Liver (tissue), 8 donors: ENCODE measurements at regions not wholly inside any gene's neighbourhood (a gene's known extent, or its start where the extent isn't known, plus 50 kb on each side); places are given as distances from the start of the nearest gene placed in this dataset.

Source experiments
- DNase-seq: peaks from one replicate; pipeline ENCODE4 v3.0.0-alpha.2; 2017; ENCODE audit warnings: low spot score
- H3K27ac ChIP-seq, 2 donors: one replicate each; pipeline ENCODE4 v1.7.0; 2013; ENCODE audit warnings: inconsistent platforms in 2 of 2, low read length in 2 of 2, control low read depth in 1 of 2, low read depth in 1 of 2, mild to moderate bottlenecking in 1 of 2
- H3K27me3 ChIP-seq, 4 donors: one replicate each; pipeline versions ENCODE4 v1.6.1 to v1.7.0; 2013; ENCODE audit warnings: low read length in 3 of 4, inconsistent platforms in 1 of 4, mild to moderate bottlenecking in 1 of 4, moderate library complexity in 1 of 4; ENCODE audit not compliant: control insufficient read depth in 4 of 4, insufficient read depth in 4 of 4
- H3K36me3 ChIP-seq, 4 donors: one replicate each; pipeline versions ENCODE4 v1.6.1 to v1.7.0; 2013; ENCODE audit warnings: low read length in 3 of 4, mild to moderate bottlenecking in 3 of 4, low read depth in 1 of 4, moderate library complexity in 1 of 4; ENCODE audit not compliant: control insufficient read depth in 4 of 4, insufficient read depth in 3 of 4
- H3K4me1 ChIP-seq, 4 donors: one replicate each; pipeline versions ENCODE4 v1.6.1 to v1.7.0; 2013; ENCODE audit warnings: low read length in 3 of 4, mild to moderate bottlenecking in 3 of 4, moderate library complexity in 1 of 4; ENCODE audit not compliant: control insufficient read depth in 4 of 4, insufficient read depth in 4 of 4
- H3K4me3 ChIP-seq, 3 donors: one replicate each; pipeline versions ENCODE4 v1.6.1 to v1.7.0; 2013; ENCODE audit warnings: low read length in 3 of 3, control low read depth in 1 of 3, low read depth in 1 of 3, mild to moderate bottlenecking in 1 of 3
- H3K9ac ChIP-seq, 2 donors: one replicate each; pipeline ENCODE4 v1.7.0; 2013; ENCODE audit warnings: low read length in 2 of 2, mild to moderate bottlenecking in 2 of 2, moderate library complexity in 2 of 2, control low read depth in 1 of 2, low read depth in 1 of 2
- H3K9me3 ChIP-seq, 4 donors: one replicate each; pipeline versions ENCODE4 v1.6.1 to v1.7.0; 2013; ENCODE audit warnings: low read length in 3 of 4; ENCODE audit not compliant: control insufficient read depth in 4 of 4
- ATF3 ChIP-seq: IDR thresholded peaks from 2 replicates; pipeline ENCODE4 v1.6.1; 2016; ENCODE audit warnings: antibody characterized with exemption
- CTCF ChIP-seq: fragments of 150-350 bp; IDR thresholded peaks from 2 replicates; pipeline ENCODE4 v1.5.1; 2017; ENCODE audit warnings: improper control_type of control experiment, low read depth, low read length; ENCODE audit not compliant: missing input control
- EGR1 ChIP-seq, 2 donors: IDR thresholded peaks; 2 replicates each; pipeline ENCODE4 v1.6.1; 2016 to 2018; ENCODE audit warnings: antibody characterized with exemption in 2 of 2, low read depth in 2 of 2
- FOXA1 ChIP-seq: IDR thresholded peaks from 2 replicates; pipeline ENCODE4 v1.6.1; 2016; ENCODE audit warnings: antibody characterized with exemption
- FOXA2 ChIP-seq: IDR thresholded peaks from 2 replicates; pipeline ENCODE4 v1.6.1; 2016; ENCODE audit warnings: antibody characterized with exemption
- GABPA ChIP-seq, 2 donors: IDR thresholded peaks in 1 of 2; conservative IDR thresholded peaks in 1 of 2; 2 replicates each; pipeline ENCODE4 v1.6.1; 2016; ENCODE audit warnings: antibody characterized with exemption in 2 of 2, mild to moderate bottlenecking in 1 of 2, moderate library complexity in 1 of 2
- HNF4A ChIP-seq, 2 donors: conservative IDR thresholded peaks; 2 replicates each; pipeline ENCODE4 v1.6.1; 2016; ENCODE audit warnings: antibody characterized with exemption in 2 of 2, mild to moderate bottlenecking in 2 of 2
- MAX ChIP-seq: IDR thresholded peaks from 2 replicates; pipeline ENCODE4 v1.6.1; 2016; ENCODE audit warnings: antibody characterized with exemption
- NR2F2 ChIP-seq: IDR thresholded peaks from 2 replicates; pipeline ENCODE4 v1.6.1; 2016; ENCODE audit warnings: antibody characterized with exemption
- RXRA ChIP-seq, 2 donors: IDR thresholded peaks; 2 replicates each; pipeline ENCODE4 v1.6.1; 2017 to 2018; ENCODE audit warnings: antibody characterized with exemption in 2 of 2, mild to moderate bottlenecking in 1 of 2
- SP1 ChIP-seq: IDR thresholded peaks from 2 replicates; pipeline ENCODE4 v1.6.1; 2018; ENCODE audit warnings: antibody characterized with exemption, mild to moderate bottlenecking
- TAF1 ChIP-seq: conservative IDR thresholded peaks from 2 replicates; pipeline ENCODE4 v1.6.1; 2016; ENCODE audit warnings: antibody characterized with exemption, mild to moderate bottlenecking
- YY1 ChIP-seq: IDR thresholded peaks from 2 replicates; pipeline ENCODE4 v1.6.1; 2016; ENCODE audit warnings: antibody characterized with exemption, mild to moderate bottlenecking
- ZBTB33 ChIP-seq: IDR thresholded peaks from 2 replicates; pipeline ENCODE4 v1.6.1; 2016; ENCODE audit warnings: antibody characterized with exemption
- WGBS: extraction: QIAGEN DNeasy Blood & Tissue Kit; methylation state at CpG from one replicate; pipeline ENCODE4 v1.1.7; 2013; 5-methylcytosine and 5-hydroxymethylcytosine counted together
- donor health status: healthy.
- donor health status: healthy.
- donor health status: healthy.
- donor health status: healthy.
- donor health status: healthy.

- Histone ChIP-seq H3K4me1 (peaks cover 8 to 44% (median 28%) of the 10 kb centered on the region in 4 donors), H3K27me3 (no peaks in the 10 kb centered on the region), H3K9me3 (no peaks in the 10 kb centered on the region), H3K4me3 (no peak overlapping the region), H3K9ac (no peak overlapping the region), H3K36me3 (no peaks in the 10 kb centered on the region), H3K27ac (no peak overlapping the region)
- no peak for TF ChIP-seq HNF4A (conservative IDR thresholded peaks at IDR 0.05)
- no peak for TF ChIP-seq ZBTB33
- no peak for TF ChIP-seq SP1
- no peak for TF ChIP-seq GABPA (IDR thresholded peaks at IDR 0.05 in 1 of 2, conservative IDR thresholded peaks at IDR 0.05 in 1 of 2)
- no peak for TF ChIP-seq EGR1 (IDR thresholded peaks at IDR 0.05; ENCODE audit: low read depth in 2 of 2)
- TF ChIP-seq YY1: no peak
- no peak for TF ChIP-seq NR2F2
- DNase-seq: no peak
- WGBS: 93% methylated on average over 19 of the region's 19 CpGs
These were observed 275.7 kb downstream of the SHQ1 start for GRCh38 chr3:72572489-72573007.

- Histone ChIP-seq H3K9me3 (no peaks in the 10 kb centered on the region), H3K36me3 (no peaks in the 10 kb centered on the region), H3K27me3 (no peaks in the 10 kb centered on the region), H3K4me1 (peaks cover 8 to 48% (median 32%) of the 10 kb centered on the region in 4 donors), H3K4me3 (no peak overlapping the region), H3K27ac (peak overlapping the region; percentile 56 to 58), H3K9ac (no peak overlapping the region)
- 70% methylated on average over 13 of the region's 13 CpGs for WGBS
- no peak for DNase-seq
- TF ChIP-seq SP1 (peak; percentile 67), NR2F2 (no peak), TAF1 (peak; percentile 23), FOXA2 (peak; percentile 52), RXRA (IDR thresholded peaks at IDR 0.05) (peak; percentile 13 to 39), HNF4A (conservative IDR thresholded peaks at IDR 0.05) (peak; percentile 16 to 42), GABPA (IDR thresholded peaks at IDR 0.05 in 1 of 2, conservative IDR thresholded peaks at IDR 0.05 in 1 of 2) (peak in 1 of 2 donors; percentile 42), ZBTB33 (no peak), FOXA1 (peak; percentile 6), MAX (no peak), ATF3 (no peak), YY1 (no peak), CTCF (no peak), EGR1 (IDR thresholded peaks at IDR 0.05; ENCODE audit: low read depth in 2 of 2) (peak; percentile 35 to 61)
These were observed 276.6 kb downstream of the SHQ1 start for GRCh38 chr3:72571638-72572114.
